OCI-LY7 (cell line): ENCODE measurements at regions not wholly inside any gene's neighbourhood (a gene's known extent, or its start where the extent isn't known, plus 50 kb on each side); places are given as distances from the start of the nearest gene placed in this dataset.

Source experiments
- BruUV-seq: library from RNA; stranded (reverse); fragments of 400-500 nt; replicated peaks from 2 replicates; lab custom pipeline; 2021; lab: Mats Ljungman, UMichigan
- CTCF ChIA-PET: fragments of 300-600 bp; sonication (Branson Sonifier 250); formaldehyde crosslinking; loops from one replicate; lab custom pipeline; 2022; ENCODE audit warnings: antibody characterized with exemption; ENCODE audit not compliant: unreplicated experiment; lab: Charles Lee
- POLR2A ChIA-PET: fragments of 300-600 bp; sonication (Branson Sonifier 250); formaldehyde crosslinking; loops from one replicate; lab custom pipeline; 2022; ENCODE audit warnings: antibody characterized with exemption; lab: Charles Lee
- DNase-seq: peaks from one replicate; pipeline ENCODE4 v3.0.0-alpha.2; 2015; ENCODE audit warnings: low spot score
- H2AFZ ChIP-seq: fragments of 200-600 bp; sonication (generic), shearing (Covaris generic); 2 replicates; pipeline ENCODE4 v1.6.1; 2014; ENCODE audit warnings: mild to moderate bottlenecking, antibody characterized with exemption, low read length, moderate library complexity
- H3K27ac ChIP-seq: fragments of 200-600 bp; sonication (generic); 2 replicates; pipeline ENCODE4 v1.5.1; 2014; ENCODE audit warnings: mixed run types, low read depth, mild to moderate bottlenecking, moderate library complexity, low read length, inconsistent platforms; ENCODE audit not compliant: poor library complexity, severe bottlenecking
- H3K36me3 ChIP-seq: fragments of 200-600 bp; sonication (generic); 2 replicates; pipeline ENCODE4 v1.6.1; 2014; ENCODE audit warnings: mild to moderate bottlenecking, antibody characterized with exemption, low read length, moderate library complexity, mixed read lengths; ENCODE audit not compliant: insufficient read depth
- H3K4me1 ChIP-seq: fragments of 200-600 bp; sonication (generic); 2 replicates; pipeline ENCODE4 v1.5.1; 2014; ENCODE audit warnings: mild to moderate bottlenecking, low read length; ENCODE audit not compliant: insufficient read depth, poor library complexity, severe bottlenecking
- H3K4me2 ChIP-seq: fragments of 200-600 bp; sonication (generic); 2 replicates; pipeline ENCODE4 v1.6.1; 2014; ENCODE audit warnings: mild to moderate bottlenecking, low read length
- H3K4me3 ChIP-seq: fragments of 200-600 bp; sonication (generic); 2 replicates; pipeline ENCODE4 v1.5.1; 2014; ENCODE audit warnings: mild to moderate bottlenecking, low read depth, low read length; ENCODE audit not compliant: poor library complexity, severe bottlenecking
- H3K79me2 ChIP-seq: fragments of 200-600 bp; sonication (generic); 2 replicates; pipeline ENCODE4 v1.6.1; 2016; ENCODE audit warnings: low read depth, mild to moderate bottlenecking, low read length, moderate library complexity, mixed read lengths; ENCODE audit not compliant: insufficient read depth
- H3K9me2 ChIP-seq: fragments of 200-600 bp; sonication (generic); 2 replicates; pipeline ENCODE4 v1.6.1; 2016; ENCODE audit warnings: mild to moderate bottlenecking, low read length, mixed read lengths; ENCODE audit not compliant: insufficient read depth
- H3K9me3 ChIP-seq: fragments of 200-600 bp; sonication (generic); 2 replicates; pipeline ENCODE4 v1.6.1; 2014; ENCODE audit warnings: mild to moderate bottlenecking, mixed run types, low read length, mixed read lengths
- H4K20me1 ChIP-seq: fragments of 200-600 bp; sonication (generic); 2 replicates; pipeline ENCODE4 v1.6.1; 2014; ENCODE audit warnings: mild to moderate bottlenecking, antibody characterized with exemption, low read length, moderate library complexity, mixed read lengths; ENCODE audit not compliant: insufficient read depth
- CTCF ChIP-seq: fragments of 200-600 bp; sonication (generic); conservative IDR thresholded peaks from 2 replicates; pipeline ENCODE4 v1.5.1; 2014; ENCODE audit warnings: mild to moderate bottlenecking, antibody characterized with exemption, low read length, moderate library complexity, mixed read lengths
- EZH2phosphoT487 ChIP-seq: fragments of 200-600 bp; sonication (generic); IDR thresholded peaks from 2 replicates; pipeline ENCODE4 v1.6.1; 2018; ENCODE audit warnings: low read depth, borderline replicate concordance, mild to moderate bottlenecking, mixed run types, antibody characterized with exemption, low read length, moderate library complexity, mixed read lengths
- intact Hi-C: fragments of 100-400 bp; cut with micrococcal nuclease; formaldehyde crosslinking; loops from one replicate; pipeline ENCODE4 v1.10.0; 2022; ENCODE audit not compliant: unreplicated experiment

GRCh38 chr2:228526687-228527086 lies 345.2 kb upstream of the SPHKAP start:
- Histone ChIP-seq H4K20me1 (no peaks in the 10 kb centered on the region), H3K36me3 (no peaks in the 10 kb centered on the region), H3K9me3 (no peaks in the 10 kb centered on the region), H3K4me1 (no peaks in the 10 kb centered on the region), H3K27ac (no peak overlapping the region), H3K4me3 (no peak overlapping the region), H3K9me2 (no peaks in the 10 kb centered on the region), H2AFZ (no peak overlapping the region), H3K79me2 (no peaks in the 10 kb centered on the region), H3K4me2 (no peak overlapping the region)
- CTCF ChIA-PET: no interaction called here
- DNase-seq: no peak
- no TSS peak for BruUV-seq
- intact Hi-C loops: no loop called here
- POLR2A ChIA-PET: no interaction called here
- TF ChIP-seq EZH2phosphoT487: no peak
- no peak for TF ChIP-seq CTCF

- H2AFZ ChIP-seq: no peak overlapping the region
- no peaks in the 10 kb centered on the region for H3K36me3 ChIP-seq
- H3K4me2 ChIP-seq: no peak overlapping the region
- H3K9me3 ChIP-seq: no peaks in the 10 kb centered on the region
- H3K79me2 ChIP-seq: no peaks in the 10 kb centered on the region
- H3K27ac ChIP-seq: no peak overlapping the region
- intact Hi-C loops: no loop called here
- no TSS peak for BruUV-seq
- CTCF ChIA-PET: no interaction called here
- POLR2A ChIA-PET: no interaction called here
- no peaks in the 10 kb centered on the region for H4K20me1 ChIP-seq
- DNase-seq: no peak
- TF ChIP-seq EZH2phosphoT487 (no peak), CTCF (no peak)
- no peaks in the 10 kb centered on the region for H3K9me2 ChIP-seq
- H3K4me3 ChIP-seq: no peak overlapping the region
- H3K4me1 ChIP-seq: no peaks in the 10 kb centered on the region
Measured at GRCh38 chr2:228522977-228523376, 341.5 kb upstream of the SPHKAP start.

GRCh38 chr2:228522276-228522675 lies 340.8 kb upstream of the SPHKAP start:
- ChIA-PET POLR2A (interaction anchor here (0.5 to 1.2 kb wide), 4 partner anchors 10 to 282 kb away, joined by 3 to 4 read pairs (median 3); no protein-coding TSS in a partner anchor), CTCF (no interaction called here)
- no TSS peak for BruUV-seq
- H3K4me2 ChIP-seq: no peak overlapping the region
- no peak overlapping the region for H3K27ac ChIP-seq
- no peaks in the 10 kb centered on the region for H3K79me2 ChIP-seq
- no peaks in the 10 kb centered on the region for H4K20me1 ChIP-seq
- intact Hi-C loops: no loop called here
- H3K36me3 ChIP-seq: no peaks in the 10 kb centered on the region
- no peak for DNase-seq
- no peak overlapping the region for H2AFZ ChIP-seq
- no peaks in the 10 kb centered on the region for H3K4me1 ChIP-seq
- H3K9me2 ChIP-seq: no peaks in the 10 kb centered on the region
- H3K4me3 ChIP-seq: no peak overlapping the region
- no peaks in the 10 kb centered on the region for H3K9me3 ChIP-seq
- TF ChIP-seq CTCF (no peak), EZH2phosphoT487 (no peak)
